Neural progenitor cell (in vitro differentiated cells): ENCODE measurements at regions not wholly inside any gene's neighbourhood (a gene's known extent, or its start where the extent isn't known, plus 50 kb on each side); places are given as distances from the start of the nearest gene placed in this dataset.

ENCODE experiments used
- EZH2 ChIP-seq: fragments of 200-600 bp; sonication (generic); IDR thresholded peaks from 2 replicates; pipeline ENCODE4 v1.6.1; 2017; ENCODE audit warnings: antibody characterized with exemption, mild to moderate bottlenecking, moderate library complexity
- EZH2phosphoT487 ChIP-seq: fragments of 200-600 bp; sonication (generic); IDR thresholded peaks from 2 replicates; pipeline ENCODE4 v1.6.1; 2017; ENCODE audit warnings: antibody characterized with exemption
- TF ChIP-seq, protein P1 (sequence below): fragments of 200-600 bp; sonication (generic); IDR thresholded peaks from 2 replicates; pipeline ENCODE4 v1.5.1; 2017; ENCODE audit warnings: antibody characterized with exemption, mild to moderate bottlenecking

DNA sequence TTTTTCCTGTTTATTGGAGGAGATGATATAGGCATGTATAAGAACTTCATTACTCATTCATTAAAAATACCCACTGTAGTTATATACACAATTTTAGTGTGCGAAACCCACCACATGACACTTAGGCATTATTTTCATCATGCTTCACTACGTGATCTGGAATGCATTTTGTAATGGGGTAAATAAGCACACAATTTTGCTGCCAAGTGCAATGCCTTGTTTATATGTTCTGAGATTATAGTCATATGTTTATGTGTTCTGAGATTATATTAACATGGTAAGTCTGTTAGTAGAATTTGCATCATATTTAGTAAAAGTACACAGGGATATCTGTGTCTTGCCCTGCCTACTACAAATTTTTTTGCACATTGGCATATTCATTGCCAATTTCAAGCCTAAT, 1123.0 kb downstream of the LRFN5 start:
- TF ChIP-seq, protein P1, sequence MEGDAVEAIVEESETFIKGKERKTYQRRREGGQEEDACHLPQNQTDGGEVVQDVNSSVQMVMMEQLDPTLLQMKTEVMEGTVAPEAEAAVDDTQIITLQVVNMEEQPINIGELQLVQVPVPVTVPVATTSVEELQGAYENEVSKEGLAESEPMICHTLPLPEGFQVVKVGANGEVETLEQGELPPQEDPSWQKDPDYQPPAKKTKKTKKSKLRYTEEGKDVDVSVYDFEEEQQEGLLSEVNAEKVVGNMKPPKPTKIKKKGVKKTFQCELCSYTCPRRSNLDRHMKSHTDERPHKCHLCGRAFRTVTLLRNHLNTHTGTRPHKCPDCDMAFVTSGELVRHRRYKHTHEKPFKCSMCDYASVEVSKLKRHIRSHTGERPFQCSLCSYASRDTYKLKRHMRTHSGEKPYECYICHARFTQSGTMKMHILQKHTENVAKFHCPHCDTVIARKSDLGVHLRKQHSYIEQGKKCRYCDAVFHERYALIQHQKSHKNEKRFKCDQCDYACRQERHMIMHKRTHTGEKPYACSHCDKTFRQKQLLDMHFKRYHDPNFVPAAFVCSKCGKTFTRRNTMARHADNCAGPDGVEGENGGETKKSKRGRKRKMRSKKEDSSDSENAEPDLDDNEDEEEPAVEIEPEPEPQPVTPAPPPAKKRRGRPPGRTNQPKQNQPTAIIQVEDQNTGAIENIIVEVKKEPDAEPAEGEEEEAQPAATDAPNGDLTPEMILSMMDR, result no peak
- TF ChIP-seq EZH2phosphoT487 (no peak), EZH2 (no peak)
